GM18502 (cell line): ENCODE measurements at regions not wholly inside any gene's neighbourhood (a gene's known extent, or its start where the extent isn't known, plus 50 kb on each side); places are given as distances from the start of the nearest gene placed in this dataset.
"Not testable (repeated sequence)": the region's sequence is repeated elsewhere in the genome, so short reads cannot be mapped to it uniquely, and the experiment has no call there.

Experiments
- ATAC-seq: cut with Tn5 transposase; IDR thresholded peaks from one replicate; pipeline ENCODE4 v1.9.1; 2021; ENCODE audit warnings: mild to moderate bottlenecking; ENCODE audit not compliant: unreplicated experiment, poor library complexity

DNA sequence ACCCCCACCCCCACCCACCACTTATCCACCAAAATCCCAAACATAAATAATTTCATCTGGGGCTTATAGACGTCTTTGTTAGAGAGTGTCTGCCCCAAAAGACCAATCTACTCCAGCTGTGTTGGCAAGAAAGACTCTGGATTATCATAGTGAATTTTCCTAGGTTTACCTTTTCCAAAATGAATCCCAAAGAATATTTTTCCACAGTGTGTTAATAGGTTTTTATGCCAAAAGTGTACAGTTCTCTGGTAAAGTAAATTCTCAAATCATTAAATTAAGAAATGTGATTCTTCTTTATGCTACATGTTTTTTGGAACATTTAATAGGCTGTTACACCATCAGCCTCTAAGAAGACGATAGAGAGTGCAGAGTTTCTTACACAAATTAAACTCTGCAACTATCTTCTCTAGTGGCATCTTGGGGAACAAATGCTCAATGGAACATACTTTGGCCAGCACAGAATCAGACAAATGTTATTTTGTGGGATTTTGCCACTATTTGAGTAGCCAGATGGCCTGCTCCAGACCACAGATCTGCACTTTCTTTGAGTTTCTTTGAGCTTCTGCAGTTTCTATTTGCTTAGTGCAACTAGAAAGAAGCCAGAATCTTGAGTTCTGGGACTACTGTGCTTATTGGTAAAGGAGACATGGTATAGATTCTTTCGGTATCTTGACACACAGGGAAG is 206.0 kb downstream of the KIT start:
- ATAC-seq = no peak

DNA sequence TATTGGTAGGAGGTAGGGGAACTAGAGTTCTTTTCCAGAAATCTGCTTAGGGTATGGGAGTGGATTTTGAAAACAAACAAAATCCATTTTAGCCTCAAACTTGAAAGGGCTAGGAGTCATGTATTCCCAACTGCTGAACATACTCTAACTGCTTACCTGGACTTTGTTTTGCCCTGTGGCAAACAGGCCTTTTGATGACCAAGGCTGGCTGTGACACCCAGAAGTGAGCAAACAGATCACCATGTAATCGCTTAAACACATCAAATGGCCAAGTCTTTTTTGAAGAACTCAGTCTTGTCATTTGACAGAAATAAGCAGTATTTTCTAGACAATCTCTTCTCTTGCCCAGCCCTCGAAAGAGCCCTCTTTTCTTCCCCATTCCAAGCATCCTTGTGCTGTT is 203.4 kb downstream of the KIT start:
- no peak for ATAC-seq

DNA sequence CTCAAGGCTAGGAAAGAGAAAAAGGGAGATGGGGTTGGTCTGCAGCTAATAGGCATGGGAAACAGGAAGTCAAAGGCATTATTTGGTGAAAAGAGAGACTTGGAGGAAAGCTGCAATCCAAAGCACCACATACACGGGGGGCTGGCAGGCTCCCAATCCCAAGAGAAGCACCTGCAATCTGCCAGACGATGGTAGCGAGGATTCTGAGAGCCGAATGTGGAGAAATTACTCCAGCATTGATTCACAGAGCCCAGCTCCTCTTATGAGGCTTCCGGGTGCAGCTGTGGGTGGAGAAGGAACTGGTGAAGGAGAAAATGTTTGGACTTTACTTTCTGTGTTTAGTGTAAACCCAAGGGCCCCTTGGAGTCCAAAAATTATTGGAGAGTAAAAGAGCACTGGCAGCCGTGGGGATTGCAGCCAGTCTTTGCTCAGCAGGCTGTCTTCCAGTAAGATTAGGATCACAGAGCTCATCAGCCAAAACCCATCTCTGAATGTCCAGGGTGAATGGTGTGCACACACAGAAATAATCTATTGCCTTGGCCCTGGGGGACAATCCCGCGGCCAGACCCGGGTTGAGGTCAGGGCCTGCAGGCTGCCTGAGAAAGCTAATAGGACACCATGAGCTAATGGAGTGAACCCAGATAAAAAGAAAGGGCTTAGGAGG is 197.6 kb downstream of the KIT start:
- no peak for ATAC-seq

DNA sequence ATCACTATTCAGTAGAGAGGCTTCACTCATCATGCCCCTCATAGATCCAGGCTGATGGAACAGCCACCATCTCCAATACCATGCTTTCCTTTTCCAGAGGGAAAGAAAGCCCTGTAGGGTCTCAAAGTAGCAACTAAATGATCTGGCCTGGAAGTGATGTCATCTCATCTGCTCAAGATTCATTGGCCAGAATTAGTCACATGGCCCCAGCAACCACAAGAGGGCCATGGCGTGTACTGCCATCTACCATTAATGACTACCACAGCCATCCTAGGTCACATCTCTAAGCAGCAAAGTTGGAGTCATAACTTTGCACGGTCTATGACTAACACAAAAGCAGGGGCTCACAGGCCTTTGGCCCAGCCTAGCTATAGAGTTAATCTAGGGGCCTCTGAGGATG is 194.8 kb downstream of the KIT start:
- no peak for ATAC-seq

DNA sequence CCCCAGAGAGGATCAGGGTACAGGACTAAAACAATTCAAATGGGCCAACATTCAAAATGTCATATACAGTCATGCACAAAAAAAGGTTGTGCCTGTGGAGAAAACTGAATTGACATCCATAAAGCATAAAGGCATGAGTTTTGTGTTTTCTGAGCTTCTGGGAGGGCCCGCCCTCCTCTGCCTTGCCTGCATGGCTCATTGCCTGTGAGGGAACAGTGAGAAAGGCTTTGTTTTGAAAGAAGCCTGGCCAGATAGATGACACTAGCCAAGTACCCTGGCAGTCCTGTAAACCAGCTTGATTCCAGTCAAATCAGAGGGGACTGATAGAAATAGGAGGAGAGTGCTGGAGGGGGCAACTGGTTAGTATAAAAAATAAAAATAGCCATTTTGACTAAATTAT is 194.3 kb downstream of the KIT start:
- ATAC-seq = no peak

DNA sequence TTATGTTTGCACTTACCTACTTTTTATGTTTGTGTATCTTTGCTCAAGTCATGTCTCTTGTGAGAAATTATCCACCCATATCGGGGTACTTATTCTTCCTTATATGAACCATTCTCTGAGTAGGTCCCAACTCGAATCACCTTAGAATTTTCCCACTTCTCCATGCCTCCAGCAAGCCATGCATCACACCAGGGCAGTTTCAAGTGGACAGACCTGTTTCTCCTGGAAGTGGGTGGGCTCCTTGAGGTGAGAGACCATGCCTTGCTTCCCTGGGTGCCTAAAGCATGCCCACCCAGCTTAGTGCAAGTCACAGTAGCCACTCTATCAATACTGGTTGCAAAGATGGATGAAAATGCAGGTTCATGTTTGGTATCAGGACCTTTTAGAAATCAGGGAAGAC is 187.2 kb downstream of the KIT start:
- ATAC-seq = no peak

DNA sequence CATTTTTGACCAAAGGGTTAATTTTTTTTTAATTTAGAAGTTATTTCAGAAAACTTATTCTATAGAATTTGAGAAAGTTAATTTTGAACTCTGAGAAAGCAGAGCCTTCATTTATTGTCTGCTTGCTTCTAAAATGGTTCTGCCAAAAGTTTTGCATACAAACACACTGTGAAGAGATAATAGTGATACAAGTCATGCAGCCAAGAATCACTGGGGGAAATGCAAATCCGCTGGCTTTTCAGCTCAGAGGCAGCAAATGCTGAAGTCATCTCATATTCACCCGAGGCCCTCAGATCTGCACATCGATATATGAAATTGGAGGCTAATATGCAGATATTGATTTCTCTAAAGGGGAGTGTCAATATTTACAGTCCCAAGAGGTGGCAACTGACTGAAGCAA is 186.2 kb downstream of the KIT start:
- no peak for ATAC-seq

DNA sequence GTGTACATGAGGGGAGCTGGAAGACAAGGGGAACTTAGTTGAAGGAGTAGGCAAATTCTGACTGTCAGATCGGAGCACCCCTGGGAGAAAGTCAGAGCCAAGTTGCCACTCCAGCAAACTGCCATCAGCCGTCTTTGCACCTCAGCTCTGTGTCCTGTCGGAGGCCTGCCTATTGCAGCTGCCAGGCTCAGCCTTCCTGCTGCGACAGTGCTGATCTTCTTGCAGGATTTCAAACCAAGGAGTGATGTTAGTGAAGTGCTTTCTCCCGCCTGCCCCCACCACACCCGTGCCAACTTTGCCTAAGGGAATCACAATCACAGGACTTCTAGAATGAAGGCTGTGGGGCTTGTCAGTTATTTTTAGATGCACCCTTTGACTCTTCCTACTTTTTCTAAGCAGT is 185.3 kb downstream of the KIT start:
- no peak for ATAC-seq

DNA sequence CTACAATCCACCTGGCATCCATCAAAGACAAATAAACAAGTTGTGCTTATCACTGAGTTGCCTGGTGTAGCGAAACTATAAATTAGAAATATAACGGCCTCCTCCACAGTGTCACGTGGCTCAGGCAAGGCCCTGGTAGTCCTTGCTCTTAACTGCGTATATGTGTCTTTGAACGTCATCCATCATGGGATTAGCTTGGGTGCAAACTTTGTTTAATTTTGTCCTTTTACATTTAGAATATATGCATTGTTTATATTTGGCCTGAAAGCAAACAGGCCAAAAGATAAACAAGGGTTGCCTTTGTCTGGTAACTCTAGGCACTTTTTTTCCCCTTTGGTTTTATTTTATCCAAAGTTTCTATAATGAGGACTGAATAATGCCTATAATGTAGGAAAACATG is 184.9 kb downstream of the KIT start:
- ATAC-seq = no peak

DNA sequence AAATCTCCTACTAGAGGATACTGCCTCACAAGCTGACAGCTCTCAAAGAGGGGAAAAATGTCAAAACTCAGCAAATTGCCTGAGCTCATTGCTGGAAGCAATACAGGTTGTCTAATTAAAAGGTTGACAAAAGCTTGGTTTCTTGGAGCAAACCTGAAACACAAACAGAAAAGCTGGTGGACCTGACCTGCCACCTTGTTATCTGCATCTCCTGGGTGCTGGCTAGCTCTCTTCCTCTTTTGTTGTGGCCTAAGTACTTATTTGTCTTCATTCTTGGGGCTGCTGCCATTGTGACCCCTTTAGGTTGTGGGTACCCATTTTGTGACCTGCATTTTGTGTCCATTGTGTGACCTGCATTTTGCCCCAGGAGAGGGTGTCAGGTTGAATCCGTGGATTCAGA is 184.5 kb downstream of the KIT start:
- ATAC-seq = no peak

DNA sequence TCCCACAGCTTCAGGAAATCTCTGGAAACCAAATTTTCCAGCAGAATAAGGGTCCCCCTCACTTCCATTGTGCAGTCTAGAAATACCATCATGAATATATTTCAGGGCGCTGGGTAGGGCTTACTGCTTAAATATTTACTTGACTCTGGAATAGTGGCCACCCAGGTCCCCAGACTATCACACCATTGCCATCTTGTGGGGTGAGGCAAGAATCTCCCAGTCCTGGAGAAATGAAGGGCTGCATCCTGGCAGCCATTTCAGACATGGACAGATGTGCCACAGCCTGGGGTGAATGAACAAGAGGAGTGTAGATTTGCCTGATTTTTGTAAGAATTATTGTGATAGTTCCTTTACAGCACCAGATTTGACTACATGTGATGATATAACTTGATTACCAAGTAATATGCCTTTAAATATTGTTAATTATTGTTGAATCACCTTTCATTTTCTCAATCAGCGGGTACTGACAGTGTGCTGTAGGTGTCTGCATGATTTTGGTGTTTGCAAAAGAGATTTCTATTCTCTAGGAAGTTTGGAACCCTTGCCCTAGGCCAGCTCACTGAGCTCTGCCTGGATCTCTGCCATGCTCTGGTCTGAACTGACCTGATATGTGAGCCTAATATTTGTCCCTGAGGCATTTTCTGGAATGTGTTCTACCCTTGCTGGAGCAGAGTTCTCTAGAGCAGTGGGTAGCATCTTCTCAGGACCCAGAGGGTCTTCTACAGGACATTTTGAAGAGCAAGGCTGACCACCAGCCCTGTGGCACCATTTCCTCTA is 183.4 kb downstream of the KIT start:
- no peak for ATAC-seq

DNA sequence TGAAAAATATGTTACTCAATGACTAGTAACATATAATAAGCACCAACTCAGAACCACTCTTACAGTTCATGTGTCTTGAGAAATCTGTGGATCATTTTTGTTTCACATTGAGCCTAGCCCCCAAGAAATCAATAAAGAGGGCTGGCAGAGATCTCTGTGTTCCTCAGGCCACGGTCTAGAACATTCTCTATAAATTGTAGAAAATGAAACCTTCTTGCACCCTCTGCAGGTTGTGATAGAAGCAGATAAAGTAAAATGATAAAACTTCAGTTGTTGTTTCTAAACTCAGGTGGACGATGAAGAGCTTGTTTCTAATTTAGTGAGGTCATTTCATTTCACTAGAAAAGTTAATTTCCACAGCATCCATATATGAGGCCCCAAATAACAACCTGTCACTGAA is 182.7 kb downstream of the KIT start:
- no peak for ATAC-seq

DNA sequence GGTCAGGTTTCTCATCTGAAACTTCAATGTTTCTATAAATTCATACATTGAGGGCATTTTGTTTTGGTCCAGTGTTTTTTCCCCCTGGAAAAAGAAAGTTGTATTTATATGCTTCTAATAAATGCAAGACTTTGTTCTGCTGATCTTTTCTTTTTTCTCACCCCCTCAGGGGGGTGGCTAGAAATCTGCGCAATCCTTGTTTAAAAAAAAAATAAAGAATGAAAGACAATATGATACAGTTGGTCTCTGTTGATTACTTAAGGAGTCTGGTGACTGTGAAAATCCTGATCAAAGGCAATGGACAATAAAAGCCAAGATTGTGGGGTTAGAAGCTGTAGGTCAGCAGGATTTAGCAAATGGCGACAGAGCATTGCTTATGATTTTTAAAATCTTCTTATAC is 180.5 kb downstream of the KIT start:
- ATAC-seq = no peak

DNA sequence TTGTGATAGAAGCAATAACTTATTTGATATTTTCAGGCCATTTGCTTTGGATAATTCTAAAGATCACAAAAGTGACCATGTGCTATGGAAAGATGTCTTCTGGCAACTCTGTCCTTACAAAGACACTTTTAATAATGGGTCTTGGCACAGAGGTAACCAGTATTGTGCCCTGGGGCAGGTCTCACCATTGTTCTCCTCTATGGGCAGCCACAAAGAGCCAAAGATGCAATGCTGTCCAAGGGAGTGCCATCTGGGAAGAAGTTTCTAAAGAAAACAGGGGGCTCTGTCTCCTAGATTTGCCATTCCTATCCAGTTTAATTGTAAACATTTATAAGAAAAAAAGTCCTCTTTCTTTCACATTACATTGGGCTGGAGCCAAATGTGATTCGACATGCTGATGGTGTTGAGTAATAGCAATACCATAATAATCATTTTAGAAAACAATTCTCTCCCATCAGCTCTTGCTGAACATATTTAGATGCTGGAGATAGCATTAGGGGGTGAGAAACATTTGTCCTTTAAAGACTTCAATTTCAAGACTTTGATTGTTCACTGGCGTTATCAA is 179.9 kb downstream of the KIT start:
- no peak for ATAC-seq

DNA sequence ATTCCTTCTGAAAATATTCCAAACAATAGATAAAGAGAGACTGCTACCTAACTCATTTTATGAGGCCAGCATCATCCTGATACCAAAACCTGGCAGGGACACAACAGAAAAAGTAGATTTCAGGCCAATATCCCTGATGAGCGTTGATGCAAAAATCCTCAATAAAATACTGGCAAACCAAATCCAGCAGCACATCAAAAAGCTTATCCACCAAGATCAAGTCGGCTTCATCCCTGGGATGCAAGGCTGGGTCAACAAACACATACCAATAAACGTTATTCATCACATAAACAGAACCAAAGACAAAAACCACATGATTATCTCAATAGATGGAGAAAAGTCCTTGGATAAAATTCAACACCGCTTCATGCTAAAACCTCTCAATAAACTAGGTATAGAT is 170.6 kb downstream of the KIT start:
- not testable (repeated sequence) for ATAC-seq

DNA sequence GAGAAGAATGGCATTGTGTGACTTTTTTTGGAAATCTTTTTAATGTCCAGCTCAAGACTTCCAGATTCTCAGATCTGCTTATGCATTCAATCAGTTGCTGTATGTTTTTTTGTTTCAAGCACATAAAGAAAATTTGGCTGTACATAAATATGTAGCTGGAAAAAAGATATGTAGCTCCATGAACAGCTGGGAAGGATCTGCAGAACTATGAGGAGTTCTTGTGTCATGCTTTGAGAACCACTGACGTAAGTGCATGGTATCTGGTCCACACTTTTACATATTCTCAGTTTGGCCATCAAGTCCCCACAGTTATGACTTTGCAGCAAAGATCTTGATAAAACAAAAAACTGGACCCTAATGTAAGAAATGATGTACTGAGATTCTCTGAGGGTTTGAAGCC is 165.9 kb downstream of the KIT start:
- ATAC-seq = no peak

DNA sequence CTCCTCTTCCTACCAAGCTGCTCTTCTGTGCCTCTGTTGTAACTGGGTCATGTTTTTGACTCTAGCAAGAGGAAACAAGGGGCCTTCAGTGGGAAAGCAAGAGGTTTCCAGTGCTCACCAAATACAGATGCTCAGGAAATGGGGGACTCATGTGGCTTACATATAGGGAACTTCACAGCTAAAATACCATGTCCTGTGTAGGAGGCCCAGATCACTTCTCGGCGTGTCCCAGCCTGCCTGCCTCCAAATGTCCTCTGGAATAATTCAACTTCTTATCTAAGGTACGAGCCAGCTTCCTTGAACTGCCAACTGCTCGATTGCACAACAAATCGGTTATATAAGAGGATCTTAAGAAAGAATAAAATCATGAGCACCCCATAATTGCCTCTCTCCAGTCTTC is 161.3 kb downstream of the KIT start:
- no peak for ATAC-seq

DNA sequence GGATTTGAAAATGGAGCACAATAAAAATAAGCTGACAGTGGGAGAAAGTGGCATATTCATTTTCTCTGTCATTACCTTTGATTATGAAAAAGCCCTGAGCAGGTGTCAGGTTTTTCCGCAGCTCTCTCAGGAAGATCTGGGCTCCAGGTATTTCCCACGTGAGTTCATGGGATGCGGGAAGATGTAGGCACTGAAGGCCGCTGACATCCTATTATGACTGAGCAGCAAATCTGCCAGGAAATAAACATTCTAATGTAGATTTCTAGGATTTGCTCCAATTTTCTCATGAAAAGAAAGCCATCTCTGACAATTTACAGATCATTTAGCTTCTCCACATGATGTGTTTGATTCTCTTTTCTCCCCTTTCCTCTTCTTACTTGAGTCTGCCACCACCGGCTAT is 160.7 kb downstream of the KIT start:
- ATAC-seq = no peak

DNA sequence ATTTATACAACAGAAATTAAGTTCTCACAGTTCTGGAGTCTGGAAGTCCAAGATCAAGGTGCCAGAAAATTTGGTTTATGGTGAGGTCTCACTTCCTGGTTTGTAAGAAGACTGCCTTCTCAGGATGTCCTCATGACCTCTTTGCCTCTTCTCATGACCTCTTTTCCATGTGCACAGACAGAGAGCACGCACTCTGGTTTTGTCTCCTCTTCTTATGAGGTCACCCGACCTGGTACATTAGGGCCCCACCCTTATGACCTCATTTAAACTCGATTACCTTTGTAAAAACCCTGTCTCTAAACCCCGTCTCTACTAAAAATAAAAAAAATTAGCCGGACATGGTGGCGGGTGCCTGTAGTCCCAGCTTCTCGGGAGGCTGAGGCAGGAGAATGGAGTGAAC is 155.9 kb downstream of the KIT start:
- ATAC-seq = no peak

DNA sequence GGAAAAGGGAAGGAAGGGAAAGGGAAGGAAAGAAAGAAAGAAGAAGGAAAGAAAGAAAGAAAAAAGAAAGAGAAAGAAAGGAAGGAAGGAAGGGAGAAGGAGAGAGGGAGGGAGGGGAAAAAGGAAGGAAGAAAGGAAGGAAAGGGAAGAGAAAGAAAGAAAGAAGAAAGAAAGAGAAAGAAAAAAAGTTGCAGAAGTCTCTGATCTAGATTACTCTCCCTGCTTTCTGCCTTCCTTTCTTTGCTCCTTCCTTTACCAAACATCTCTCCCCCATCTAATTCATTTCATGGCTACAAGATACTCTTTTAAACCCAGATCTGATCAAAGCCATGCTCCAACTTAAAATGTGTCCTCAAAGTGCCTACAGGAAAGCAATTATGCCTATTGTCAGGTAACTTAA is 148.6 kb downstream of the KIT start:
- no peak for ATAC-seq

DNA sequence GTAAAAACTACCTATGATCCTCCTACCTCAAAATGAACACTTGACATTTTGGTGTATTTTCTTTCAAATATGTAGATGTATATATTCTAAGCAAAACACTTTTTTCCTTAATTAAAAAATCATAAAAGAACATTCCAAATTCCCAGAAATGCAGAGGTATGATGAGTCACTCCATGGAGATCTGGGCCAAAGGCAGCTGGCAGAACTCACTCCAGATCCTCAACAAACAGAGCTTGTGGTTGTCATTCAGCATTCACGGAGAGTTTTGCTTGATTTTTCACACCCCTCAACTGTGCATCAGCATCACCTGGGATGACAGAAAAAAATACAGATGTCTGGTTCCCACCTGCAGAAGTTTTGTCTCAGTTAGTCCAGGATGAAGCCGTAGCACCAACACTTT is 144.6 kb downstream of the KIT start:
- no peak for ATAC-seq
